Naive thymus-derived CD4-positive, alpha-beta T cell (primary cell): ENCODE measurements at regions not wholly inside any gene's neighbourhood (a gene's known extent, or its start where the extent isn't known, plus 50 kb on each side); places are given as distances from the start of the nearest gene placed in this dataset.
"Not testable (repeated sequence)": the region's sequence is repeated elsewhere in the genome, so short reads cannot be mapped to it uniquely, and the experiment has no call there.

Experiments used
- ATAC-seq: fragments of 150-1000 bp; cut with Tn5 transposase; 2 replicates; pipeline ENCODE4 v1.10.0; 2021; ENCODE audit warnings: mild to moderate bottlenecking, moderate library complexity
- CTCF ChIA-PET: fragments of 350-600 bp; sonication (Branson Sonifier 250); formaldehyde crosslinking; loops from one replicate; lab custom pipeline; 2021; ENCODE audit warnings: antibody characterized with exemption; lab: Charles Lee
- POLR2A ChIA-PET: fragments of 350-600 bp; sonication (Branson Sonifier 250); formaldehyde crosslinking; loops from one replicate; lab custom pipeline; 2021; ENCODE audit warnings: antibody characterized with exemption, inconsistent platforms; lab: Charles Lee
- DNase-seq, 9 donors: peaks; one replicate each; pipeline versions ENCODE4 v3.0.0 to v3.0.0-alpha.2; 2020 to 2022; ENCODE audit warnings: mixed read lengths in 1 of 9
- H3K27ac ChIP-seq: one replicate; pipeline ENCODE4 v1.7.0; 2013; ENCODE audit warnings: mild to moderate bottlenecking, low read depth, low read length, moderate library complexity
- H3K27me3 ChIP-seq, 2 donors: one replicate each; pipeline ENCODE4 v1.7.0; 2013; ENCODE audit warnings: low read length in 2 of 2, mild to moderate bottlenecking in 2 of 2, moderate library complexity in 2 of 2; ENCODE audit not compliant: control insufficient read depth in 2 of 2, insufficient read depth in 2 of 2
- H3K36me3 ChIP-seq, 3 experiments: 1 replicate in 2 of 3; 2 replicates in 1 of 3; pipeline ENCODE4 v1.7.0; 2013; ENCODE audit warnings: low read length in 3 of 3, mild to moderate bottlenecking in 3 of 3, moderate library complexity in 1 of 3; ENCODE audit not compliant: insufficient read depth in 3 of 3, control insufficient read depth in 2 of 3
- H3K4me1 ChIP-seq, 2 donors: one replicate each; pipeline ENCODE4 v1.7.0; 2013; ENCODE audit warnings: low read length in 2 of 2, mild to moderate bottlenecking in 2 of 2, moderate library complexity in 1 of 2; ENCODE audit not compliant: control insufficient read depth in 2 of 2, insufficient read depth in 2 of 2
- H3K4me3 ChIP-seq: 2 replicates; pipeline ENCODE4 v1.7.0; 2013; ENCODE audit warnings: mild to moderate bottlenecking, low read length
- H3K9me3 ChIP-seq, 3 experiments: 1 replicate in 2 of 3; 2 replicates in 1 of 3; pipeline ENCODE4 v1.7.0; 2013; ENCODE audit warnings: low read length in 3 of 3; ENCODE audit not compliant: control insufficient read depth in 2 of 3
- H3K27ac Mint-ChIP-seq, 9 donors: one replicate each; pipeline ENCODE4 v1.8.0; 2020 to 2022; ENCODE audit warnings: mixed read lengths in 9 of 9, mild to moderate bottlenecking in 8 of 9, moderate library complexity in 5 of 9, inconsistent platforms in 2 of 9
- H3K27me3 Mint-ChIP-seq, 5 donors: one replicate each; pipeline ENCODE4 v1.8.0; 2021 to 2022; ENCODE audit warnings: mixed read lengths in 5 of 5, mild to moderate bottlenecking in 1 of 5
- H3K36me3 Mint-ChIP-seq, 5 donors: one replicate each; pipeline ENCODE4 v1.8.0; 2020 to 2022; ENCODE audit warnings: mixed read lengths in 5 of 5, mild to moderate bottlenecking in 3 of 5, inconsistent platforms in 1 of 5
- H3K4me1 Mint-ChIP-seq, 7 donors: one replicate each; pipeline ENCODE4 v1.8.0; 2020 to 2022; ENCODE audit warnings: mixed read lengths in 7 of 7, mild to moderate bottlenecking in 3 of 7, inconsistent platforms in 1 of 7
- H3K4me3 Mint-ChIP-seq, 10 donors: one replicate each; pipeline ENCODE4 v1.8.0; 2020 to 2022; ENCODE audit warnings: mild to moderate bottlenecking in 10 of 10, mixed read lengths in 10 of 10, moderate library complexity in 6 of 10, inconsistent platforms in 2 of 10
- H3K9me3 Mint-ChIP-seq, 11 donors: one replicate each; pipeline ENCODE4 v1.8.0; 2020 to 2022; ENCODE audit warnings: mixed read lengths in 11 of 11, mild to moderate bottlenecking in 4 of 11, inconsistent platforms in 1 of 11, moderate library complexity in 1 of 11
- intact Hi-C, 2 donors: fragments of 100-400 bp; cut with micrococcal nuclease; formaldehyde crosslinking; loops; one replicate each; pipeline ENCODE4 v1.15.1; 2023

GRCh38 chr9:135282808-135283207, 195.3 kb downstream of the OLFM1 start:
- no peak for DNase-seq
- no peaks in the 10 kb centered on the region for H3K36me3 ChIP-seq
- intact Hi-C loops, result no loop called here
- H3K9me3 ChIP-seq, result no peaks in the 10 kb centered on the region
- H3K27ac ChIP-seq, result no peak overlapping the region
- Mint-ChIP-seq H3K27ac (no peak overlapping the region), H3K4me1 (peaks cover 0 to 6% (median 0%) of the 10 kb centered on the region in 7 donors), H3K4me3 (no peak overlapping the region), H3K27me3 (peaks cover 0 to 19% (median 0%) of the 10 kb centered on the region in 5 donors), H3K36me3 (peaks cover 0 to 8% (median 0%) of the 10 kb centered on the region in 5 donors), H3K9me3 (peaks cover 0 to 15% (median 0%) of the 10 kb centered on the region in 11 donors)
- no peak for ATAC-seq
- POLR2A ChIA-PET, result no interaction called here
- no peak overlapping the region for H3K4me3 ChIP-seq
- H3K4me1 ChIP-seq, result no peaks in the 10 kb centered on the region
- H3K27me3 ChIP-seq, result no peaks in the 10 kb centered on the region
- CTCF ChIA-PET, result no interaction called here

- Mint-ChIP-seq H3K36me3 (peaks cover 0 to 8% (median 0%) of the 10 kb centered on the region in 5 donors), H3K4me1 (peaks cover 0 to 6% (median 0%) of the 10 kb centered on the region in 7 donors), H3K4me3 (peak overlapping the region in 1 of 10 donors; percentile 25), H3K27ac (no peak overlapping the region), H3K9me3 (peaks cover 0 to 15% (median 0%) of the 10 kb centered on the region in 11 donors), H3K27me3 (peaks cover 0 to 16% (median 0%) of the 10 kb centered on the region in 5 donors)
- ATAC-seq (no peak), DNase-seq (no peak)
- H3K4me3 ChIP-seq, result no peak overlapping the region
- H3K4me1 ChIP-seq, result no peaks in the 10 kb centered on the region
- intact Hi-C loops, result no loop called here
- H3K9me3 ChIP-seq, result no peaks in the 10 kb centered on the region
- H3K27me3 ChIP-seq, result no peaks in the 10 kb centered on the region
- no peaks in the 10 kb centered on the region for H3K36me3 ChIP-seq
- ChIA-PET POLR2A (no interaction called here), CTCF (no interaction called here)
- H3K27ac ChIP-seq, result no peak overlapping the region
Observed at GRCh38 chr9:135283671-135284070, 195.9 kb upstream of the PPP1R26 start.

GRCh38 chr9:135284386-135285134, 195.0 kb upstream of the PPP1R26 start:
- H3K27me3 Mint-ChIP-seq, result peaks cover 0 to 22% (median 0%) of the 10 kb centered on the region in 5 donors

GRCh38 chr9:135286187-135286925, 193.2 kb upstream of the PPP1R26 start:
- not testable (repeated sequence) for H3K27me3 ChIP-seq, ATAC-seq

More at GRCh38 chr9:135284386-135285134, 195.0 kb upstream of the PPP1R26 start:
- Mint-ChIP-seq H3K36me3 (peaks cover 0 to 8% (median 0%) of the 10 kb centered on the region in 5 donors), H3K4me3 (no peak overlapping the region), H3K9me3 (peaks cover 0 to 15% (median 0%) of the 10 kb centered on the region in 11 donors), H3K27ac (peak overlapping the region in 1 of 9 donors; percentile 25), H3K4me1 (peaks cover 0 to 6% (median 0%) of the 10 kb centered on the region in 7 donors)
- no peaks in the 10 kb centered on the region for H3K9me3 ChIP-seq
- H3K36me3 ChIP-seq, result no peaks in the 10 kb centered on the region
- no peaks in the 10 kb centered on the region for H3K27me3 ChIP-seq
- DNase-seq, result no peak
- POLR2A ChIA-PET, result no interaction called here
- intact Hi-C loops, result no loop called here
- ATAC-seq, result no peak
- no peak overlapping the region for H3K4me3 ChIP-seq
- H3K27ac ChIP-seq, result no peak overlapping the region
- CTCF ChIA-PET, result no interaction called here
- H3K4me1 ChIP-seq, result no peaks in the 10 kb centered on the region

GRCh38 chr9:135286961-135287360, 192.6 kb upstream of the PPP1R26 start:
- ATAC-seq (no peak), DNase-seq (no peak)
- peaks cover 0 to 8% (median 0%) of the 10 kb centered on the region in 5 donors for H3K36me3 Mint-ChIP-seq
- H3K4me1 Mint-ChIP-seq, result peaks cover 0 to 6% (median 0%) of the 10 kb centered on the region in 7 donors
- Histone ChIP-seq H3K4me3 (no peak overlapping the region), H3K27me3 (no peaks in the 10 kb centered on the region), H3K9me3 (no peaks in the 10 kb centered on the region), H3K36me3 (no peaks in the 10 kb centered on the region), H3K4me1 (no peaks in the 10 kb centered on the region), H3K27ac (no peak overlapping the region)
- H3K4me3 Mint-ChIP-seq, result no peak overlapping the region
- peaks cover 0 to 15% (median 0%) of the 10 kb centered on the region in 11 donors for H3K9me3 Mint-ChIP-seq
- peaks cover 0 to 30% (median 16%) of the 10 kb centered on the region in 5 donors for H3K27me3 Mint-ChIP-seq
- ChIA-PET POLR2A (no interaction called here), CTCF (no interaction called here)
- no peak overlapping the region for H3K27ac Mint-ChIP-seq
- intact Hi-C loops, result no loop called here

More at GRCh38 chr9:135286187-135286925, 193.2 kb upstream of the PPP1R26 start:
- H3K36me3 Mint-ChIP-seq, H3K4me3 ChIP-seq, H3K36me3 ChIP-seq, CTCF ChIA-PET, H3K4me1 ChIP-seq, H3K27ac Mint-ChIP-seq, DNase-seq, H3K9me3 ChIP-seq, H3K4me1 Mint-ChIP-seq, POLR2A ChIA-PET, intact Hi-C loops, H3K4me3 Mint-ChIP-seq, H3K27ac ChIP-seq: not testable (repeated sequence)
- peaks cover 0 to 15% (median 0%) of the 10 kb centered on the region in 11 donors for H3K9me3 Mint-ChIP-seq
- H3K27me3 Mint-ChIP-seq, result peaks cover 0 to 35% (median 14%) of the 10 kb centered on the region in 5 donors

- Mint-ChIP-seq H3K36me3 (peaks cover 0 to 8% (median 0%) of the 10 kb centered on the region in 5 donors), H3K4me1 (peaks cover 0 to 6% (median 0%) of the 10 kb centered on the region in 7 donors), H3K4me3 (no peak overlapping the region), H3K9me3 (peaks cover 0 to 15% (median 0%) of the 10 kb centered on the region in 11 donors), H3K27ac (no peak overlapping the region), H3K27me3 (peaks cover 0 to 25% (median 16%) of the 10 kb centered on the region in 5 donors)
- Histone ChIP-seq H3K4me3 (no peak overlapping the region), H3K9me3 (no peaks in the 10 kb centered on the region), H3K4me1 (no peaks in the 10 kb centered on the region), H3K36me3 (no peaks in the 10 kb centered on the region), H3K27ac (no peak overlapping the region), H3K27me3 (no peaks in the 10 kb centered on the region)
- ChIA-PET POLR2A (no interaction called here), CTCF (no interaction called here)
- DNase-seq, result no peak
- intact Hi-C loops, result no loop called here
- no peak for ATAC-seq
Observed at GRCh38 chr9:135287627-135288026, 192.0 kb upstream of the PPP1R26 start.
